ENCODE measurements at regions not wholly inside any gene's neighbourhood (a gene's known extent, or its start where the extent isn't known, plus 50 kb on each side); places are given as distances from the start of the nearest gene placed in this dataset.

DNA sequence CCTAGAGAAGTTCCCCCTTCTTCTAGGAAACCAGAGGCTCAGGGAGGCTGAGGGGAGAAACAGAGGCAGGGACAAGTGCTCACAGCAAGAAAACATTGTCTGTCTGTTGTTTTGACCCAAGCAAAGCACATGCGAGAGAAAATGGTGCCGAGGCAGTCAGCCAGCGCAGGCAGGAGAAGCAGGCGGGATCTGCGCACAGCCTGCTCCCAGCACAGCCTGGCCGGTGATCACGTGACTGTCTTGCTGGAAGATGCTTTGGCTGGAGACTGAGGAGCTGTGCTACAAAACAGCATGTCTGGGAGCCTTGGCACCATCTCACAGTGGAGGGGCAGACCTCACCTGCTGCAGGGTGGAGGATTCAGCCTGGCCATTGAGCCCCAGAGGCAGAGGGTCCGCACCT, 93.7 kb upstream of the MYCN start:
- Histone ChIP-seq H3K9me3 (no peaks in the 10 kb centered on the region), H3K4me3 (no peak overlapping the region), H3K4me1 (no peaks in the 10 kb centered on the region), H3K27me3 (no peaks in the 10 kb centered on the region), H3K36me3 (no peaks in the 10 kb centered on the region), H3K27ac (no peak overlapping the region)
- intact Hi-C loops (cut with DNase I; ENCODE audit: low total_unique reads) (no loop called here), in situ Hi-C loops (cut with MboI; ENCODE audit: low sequenced_read_pairs in 4 of 4) (no loop called here)
- no peak for ATAC-seq
- TF ChIP-seq, protein P1, sequence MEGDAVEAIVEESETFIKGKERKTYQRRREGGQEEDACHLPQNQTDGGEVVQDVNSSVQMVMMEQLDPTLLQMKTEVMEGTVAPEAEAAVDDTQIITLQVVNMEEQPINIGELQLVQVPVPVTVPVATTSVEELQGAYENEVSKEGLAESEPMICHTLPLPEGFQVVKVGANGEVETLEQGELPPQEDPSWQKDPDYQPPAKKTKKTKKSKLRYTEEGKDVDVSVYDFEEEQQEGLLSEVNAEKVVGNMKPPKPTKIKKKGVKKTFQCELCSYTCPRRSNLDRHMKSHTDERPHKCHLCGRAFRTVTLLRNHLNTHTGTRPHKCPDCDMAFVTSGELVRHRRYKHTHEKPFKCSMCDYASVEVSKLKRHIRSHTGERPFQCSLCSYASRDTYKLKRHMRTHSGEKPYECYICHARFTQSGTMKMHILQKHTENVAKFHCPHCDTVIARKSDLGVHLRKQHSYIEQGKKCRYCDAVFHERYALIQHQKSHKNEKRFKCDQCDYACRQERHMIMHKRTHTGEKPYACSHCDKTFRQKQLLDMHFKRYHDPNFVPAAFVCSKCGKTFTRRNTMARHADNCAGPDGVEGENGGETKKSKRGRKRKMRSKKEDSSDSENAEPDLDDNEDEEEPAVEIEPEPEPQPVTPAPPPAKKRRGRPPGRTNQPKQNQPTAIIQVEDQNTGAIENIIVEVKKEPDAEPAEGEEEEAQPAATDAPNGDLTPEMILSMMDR (IDR thresholded peaks at IDR 0.05 in 4 of 5, conservative IDR thresholded peaks at IDR 0.05 in 1 of 5), result no peak
- no peak for TF ChIP-seq POLR2A (IDR thresholded peaks at IDR 0.05)
- DNase-seq, result no peak

DNA sequence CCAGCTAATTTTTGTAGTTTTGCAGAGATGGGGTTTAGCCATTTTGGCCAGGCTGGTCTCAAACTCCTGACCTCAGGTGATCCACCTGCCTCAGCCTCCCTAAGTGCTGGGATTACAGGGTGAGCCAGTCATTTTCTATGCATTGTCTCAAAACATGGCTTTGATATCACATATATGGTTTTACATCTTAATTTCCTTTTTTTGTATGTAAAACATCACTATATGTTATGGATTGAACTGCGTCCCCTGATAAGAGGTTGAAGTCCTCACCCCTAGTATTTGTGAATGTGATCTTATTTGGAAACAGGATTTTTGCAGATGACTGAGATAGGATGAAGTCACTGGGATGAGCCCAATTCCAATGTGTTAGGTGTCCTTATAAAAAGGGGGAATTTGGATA, 89.8 kb upstream of the MYCN start:
- Histone ChIP-seq H3K36me3 (no peaks in the 10 kb centered on the region), H3K27me3 (no peaks in the 10 kb centered on the region), H3K4me3 (no peak overlapping the region), H3K4me1 (no peaks in the 10 kb centered on the region), H3K27ac (no peak overlapping the region), H3K9me3 (no peaks in the 10 kb centered on the region)
- DNase-seq, result no peak
- intact Hi-C loops (cut with DNase I; ENCODE audit: low total_unique reads) (no loop called here), in situ Hi-C loops (cut with MboI; ENCODE audit: low sequenced_read_pairs in 4 of 4) (no loop called here)
- TF ChIP-seq POLR2A (IDR thresholded peaks at IDR 0.05), result no peak
- TF ChIP-seq, protein P1 (IDR thresholded peaks at IDR 0.05 in 4 of 5, conservative IDR thresholded peaks at IDR 0.05 in 1 of 5), result no peak
- ATAC-seq, result no peak

DNA sequence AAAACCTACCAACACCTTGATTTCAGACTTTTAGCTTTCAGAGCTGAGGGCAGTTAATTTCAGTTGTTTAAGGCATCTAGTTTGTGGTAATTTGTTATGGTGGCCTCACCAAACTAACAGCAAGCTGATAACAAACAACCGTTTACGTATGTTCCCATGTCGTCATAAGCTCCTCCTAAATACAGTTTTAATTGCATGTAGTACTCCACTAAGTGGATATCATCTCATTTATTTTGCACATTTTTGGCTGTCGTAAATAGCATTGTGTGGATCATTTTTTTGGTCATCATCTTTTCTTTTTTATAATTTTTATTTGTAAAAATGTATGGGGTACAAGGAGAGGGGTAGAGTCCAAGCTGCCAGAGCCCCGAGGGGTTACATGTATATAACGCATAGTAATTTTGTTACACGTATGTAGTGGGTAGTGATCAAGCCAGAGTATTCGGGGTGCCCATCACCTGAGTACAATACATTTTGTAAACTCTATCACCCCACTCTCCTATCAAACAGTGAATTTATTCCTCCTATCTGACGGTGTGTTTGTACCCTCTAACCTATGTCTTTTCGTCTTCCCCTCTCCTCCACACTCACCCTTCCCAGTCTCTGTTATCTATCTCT, 89.2 kb upstream of the MYCN start:
- no peak for TF ChIP-seq POLR2A (IDR thresholded peaks at IDR 0.05)
- TF ChIP-seq, protein P1 (IDR thresholded peaks at IDR 0.05 in 4 of 5, conservative IDR thresholded peaks at IDR 0.05 in 1 of 5), result no peak
- DNase-seq (no peak), ATAC-seq (no peak)
- Histone ChIP-seq H3K36me3 (no peaks in the 10 kb centered on the region), H3K4me3 (no peak overlapping the region), H3K27me3 (no peaks in the 10 kb centered on the region), H3K9me3 (no peaks in the 10 kb centered on the region), H3K27ac (no peak overlapping the region), H3K4me1 (no peaks in the 10 kb centered on the region)
- intact Hi-C loops (cut with DNase I; ENCODE audit: low total_unique reads), result no loop called here
- in situ Hi-C loops (cut with MboI; ENCODE audit: low sequenced_read_pairs in 4 of 4), result no loop called here

DNA sequence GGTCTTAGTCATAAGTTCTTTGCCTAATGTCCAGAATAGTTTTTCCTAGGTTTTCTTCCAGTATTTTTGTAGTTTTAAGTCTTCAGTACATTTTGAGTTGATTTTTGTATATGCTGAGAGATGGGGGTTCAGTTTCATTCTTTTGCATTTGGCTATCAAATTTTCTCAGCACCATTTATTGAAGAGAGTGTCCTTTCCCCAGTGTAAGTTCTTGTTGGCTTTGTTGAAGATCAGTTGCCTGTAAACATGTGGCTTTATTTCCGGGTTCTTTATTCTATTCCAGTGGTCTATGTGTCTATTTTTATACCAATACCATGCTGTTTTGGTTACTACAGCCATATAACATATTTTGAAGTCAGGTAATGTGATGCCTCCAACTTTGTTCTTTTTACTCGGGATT, 87.5 kb upstream of the MYCN start:
- Histone ChIP-seq H3K9me3 (no peaks in the 10 kb centered on the region), H3K4me3 (no peak overlapping the region), H3K27me3 (no peaks in the 10 kb centered on the region), H3K4me1 (no peaks in the 10 kb centered on the region), H3K27ac (no peak overlapping the region), H3K36me3 (no peaks in the 10 kb centered on the region)
- in situ Hi-C loops (cut with MboI; ENCODE audit: low sequenced_read_pairs in 4 of 4) (no loop called here), intact Hi-C loops (cut with DNase I; ENCODE audit: low total_unique reads) (no loop called here)
- ATAC-seq (no peak), DNase-seq (no peak)
- TF ChIP-seq POLR2A (IDR thresholded peaks at IDR 0.05), result no peak
- TF ChIP-seq, protein P1 (IDR thresholded peaks at IDR 0.05 in 4 of 5, conservative IDR thresholded peaks at IDR 0.05 in 1 of 5), result no peak

DNA sequence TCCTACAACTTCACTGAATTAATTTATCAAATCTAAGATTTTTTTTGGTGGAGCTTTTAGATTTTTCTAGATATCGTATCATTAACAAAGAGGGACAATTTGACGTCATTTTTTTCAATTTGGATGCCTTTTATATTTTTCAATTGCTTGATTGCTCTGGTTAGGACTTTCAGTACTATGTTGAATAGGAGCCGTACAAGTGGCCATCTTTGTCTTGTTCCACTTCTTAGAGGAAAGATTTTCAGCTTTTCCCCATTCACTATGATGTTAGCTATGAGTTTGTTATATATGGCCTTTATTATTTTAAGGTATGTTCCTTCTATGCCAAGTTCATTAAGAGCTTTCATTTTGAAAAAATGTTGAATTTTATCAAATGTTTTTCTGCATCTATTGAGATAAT, 86.4 kb upstream of the MYCN start:
- in situ Hi-C loops (cut with MboI; ENCODE audit: low sequenced_read_pairs in 4 of 4), result no loop called here
- no peak overlapping the region for H3K4me3 ChIP-seq
- ATAC-seq (no peak), DNase-seq (no peak)
- no peaks in the 10 kb centered on the region for H3K9me3 ChIP-seq
- intact Hi-C loops (cut with DNase I; ENCODE audit: low total_unique reads), result no loop called here
- no peak for TF ChIP-seq POLR2A (IDR thresholded peaks at IDR 0.05)
- TF ChIP-seq, protein P1 (IDR thresholded peaks at IDR 0.05 in 4 of 5, conservative IDR thresholded peaks at IDR 0.05 in 1 of 5), result no peak
- no peaks in the 10 kb centered on the region for H3K36me3 ChIP-seq
- no peaks in the 10 kb centered on the region for H3K27me3 ChIP-seq
- H3K27ac ChIP-seq, result no peak overlapping the region
- no peaks in the 10 kb centered on the region for H3K4me1 ChIP-seq
